Right ventricle myocardium superior (tissue), 1 donor: ENCODE measurements at regions not wholly inside any gene's neighbourhood (a gene's known extent, or its start where the extent isn't known, plus 50 kb on each side); places are given as distances from the start of the nearest gene placed in this dataset.

Source experiments
- ATAC-seq: fragments of 200-7000 bp; cut with Tn5 transposase; one replicate; pipeline ENCODE4 v1.9.1; 2020; ENCODE audit warnings: mild to moderate bottlenecking; ENCODE audit not compliant: poor library complexity
- DNase-seq: peaks from one replicate; pipeline ENCODE4 v3.0.0-alpha.2; 2020
- intact Hi-C: fragments of 100-400 bp; cut with DNase I; formaldehyde crosslinking; loops from one replicate; pipeline ENCODE4 v1.11.2; 2022
- donor health status: DM: no; HTN: yes; CAD: no; lungs with severe emphysema.

DNA sequence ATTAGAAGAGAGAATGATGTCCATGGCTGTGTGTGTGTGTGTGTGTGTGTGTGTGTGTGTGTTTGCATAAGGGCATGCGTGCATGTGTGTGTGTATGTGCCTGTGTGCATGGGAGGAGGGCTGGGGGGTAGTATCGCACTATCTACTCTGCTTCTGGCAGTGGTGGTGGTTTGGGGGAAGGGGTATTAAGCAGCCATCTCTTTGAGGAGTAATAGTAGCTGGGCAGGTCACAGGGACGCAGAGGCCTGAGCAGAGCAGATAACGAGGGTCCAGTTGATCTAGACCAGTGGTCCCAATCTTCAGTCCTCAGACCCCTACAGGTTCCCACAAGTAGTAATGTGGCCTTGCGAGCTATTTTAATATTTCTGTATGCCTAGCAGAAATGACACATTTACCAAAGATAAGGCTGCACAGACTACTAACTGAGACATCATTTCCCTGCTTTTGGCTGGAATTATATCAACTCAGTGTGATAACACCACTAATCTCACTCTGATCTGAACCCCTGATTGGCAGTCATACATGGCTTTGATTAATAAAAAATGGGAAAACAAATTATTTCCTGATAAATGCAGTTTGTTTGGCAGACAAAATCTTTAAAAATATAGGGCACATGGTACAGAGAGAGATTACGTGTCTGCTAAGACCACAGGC lies 354.3 kb downstream of the BUD13 start:
- no peak for DNase-seq
- no peak for ATAC-seq

DNA sequence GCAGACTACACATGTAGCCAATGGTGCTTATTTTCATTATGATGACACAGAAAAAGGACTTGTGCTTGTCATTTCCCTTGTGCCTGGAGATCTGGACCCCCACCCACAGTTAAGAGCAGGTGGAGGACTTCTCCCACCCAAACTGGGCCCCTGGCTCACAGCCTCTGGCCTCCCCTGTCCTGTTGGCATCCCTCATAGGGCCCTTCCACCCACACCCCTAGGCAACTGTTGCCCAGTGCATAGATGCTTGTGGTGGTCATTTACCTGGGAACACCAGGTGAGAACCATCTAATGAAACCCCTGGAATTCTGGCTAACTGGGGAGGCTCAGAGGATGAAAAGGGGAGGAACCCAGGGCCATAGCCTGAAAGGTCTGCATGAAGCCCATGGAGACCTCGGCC lies 355.9 kb downstream of the BUD13 start:
- ATAC-seq: no peak
- intact Hi-C loops: no loop called here
- no peak for DNase-seq

More for the DNA sequence above, 354.3 kb downstream of the BUD13 start:
- intact Hi-C loops: no loop called here

DNA sequence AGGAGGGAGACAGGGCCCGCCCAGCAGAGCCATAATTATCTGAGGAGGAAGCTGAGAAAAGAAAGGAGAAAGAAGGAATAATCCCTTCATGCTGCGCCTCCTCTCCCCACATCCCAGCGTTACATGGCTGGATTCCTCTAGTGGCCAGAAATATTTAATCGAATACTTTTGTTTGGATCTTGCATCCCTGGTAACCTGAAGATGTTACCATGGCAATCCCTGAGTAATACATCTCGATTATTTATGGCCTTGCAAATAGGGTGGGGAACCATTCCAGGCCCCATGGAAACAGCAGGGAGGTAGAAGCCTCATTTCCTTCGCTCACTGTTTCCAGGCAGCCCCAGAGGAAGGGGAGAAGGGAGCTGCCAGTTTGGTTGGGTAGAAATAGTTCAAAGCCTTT lies 357.7 kb downstream of the BUD13 start:
- ATAC-seq (no peak), DNase-seq (no peak)
- intact Hi-C loops: no loop called here

GRCh38 chr11:116414357-116414880 lies 358.4 kb downstream of the BUD13 start:
- ATAC-seq: no peak
- intact Hi-C loops: no loop called here
- no peak for DNase-seq

DNA sequence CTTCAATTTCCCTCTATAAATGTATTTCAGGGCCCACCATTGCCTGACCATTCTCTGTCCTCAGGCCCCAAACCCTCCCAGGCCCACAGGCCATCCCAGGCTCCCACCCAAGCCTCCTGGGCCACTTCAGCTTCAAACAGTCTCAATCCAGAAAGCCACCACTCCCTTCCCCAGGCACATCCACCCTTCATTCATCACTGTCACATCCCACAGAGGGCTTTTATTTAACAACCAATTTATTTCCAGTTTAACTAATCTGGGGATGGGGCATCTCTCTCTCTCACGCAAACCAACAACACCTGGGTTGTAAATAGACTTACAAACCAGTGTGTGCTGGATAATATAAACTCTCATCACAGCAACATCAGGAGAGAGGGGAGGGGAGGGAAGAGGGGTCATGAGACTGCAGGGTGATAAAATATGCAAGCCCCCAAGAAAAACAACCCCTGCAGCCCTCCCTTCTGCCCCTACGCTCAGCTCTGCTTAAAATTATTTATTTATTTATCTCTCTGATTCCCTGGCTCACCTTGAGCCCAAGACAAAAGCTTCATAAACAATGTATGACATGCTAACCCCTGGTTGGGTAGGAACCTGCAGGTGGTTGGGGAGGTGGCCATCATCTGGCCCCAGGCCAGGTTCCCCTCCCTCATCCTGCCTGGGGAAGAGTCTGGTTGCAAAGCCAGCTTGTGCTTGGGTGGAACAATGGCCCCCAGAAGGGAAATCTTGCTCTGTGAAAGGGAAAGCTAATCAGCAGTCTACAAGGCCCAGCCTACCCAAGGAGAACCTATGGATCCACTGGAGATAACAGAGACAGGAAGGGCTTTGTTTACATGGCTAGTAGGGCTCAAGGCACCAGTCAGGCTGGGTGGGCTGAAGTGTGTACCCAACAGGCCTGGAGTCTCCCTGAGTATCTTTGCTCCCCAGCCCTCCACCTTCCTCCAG lies 359.2 kb downstream of the BUD13 start:
- no peak for DNase-seq
- ATAC-seq: no peak
- intact Hi-C loops: no loop called here

DNA sequence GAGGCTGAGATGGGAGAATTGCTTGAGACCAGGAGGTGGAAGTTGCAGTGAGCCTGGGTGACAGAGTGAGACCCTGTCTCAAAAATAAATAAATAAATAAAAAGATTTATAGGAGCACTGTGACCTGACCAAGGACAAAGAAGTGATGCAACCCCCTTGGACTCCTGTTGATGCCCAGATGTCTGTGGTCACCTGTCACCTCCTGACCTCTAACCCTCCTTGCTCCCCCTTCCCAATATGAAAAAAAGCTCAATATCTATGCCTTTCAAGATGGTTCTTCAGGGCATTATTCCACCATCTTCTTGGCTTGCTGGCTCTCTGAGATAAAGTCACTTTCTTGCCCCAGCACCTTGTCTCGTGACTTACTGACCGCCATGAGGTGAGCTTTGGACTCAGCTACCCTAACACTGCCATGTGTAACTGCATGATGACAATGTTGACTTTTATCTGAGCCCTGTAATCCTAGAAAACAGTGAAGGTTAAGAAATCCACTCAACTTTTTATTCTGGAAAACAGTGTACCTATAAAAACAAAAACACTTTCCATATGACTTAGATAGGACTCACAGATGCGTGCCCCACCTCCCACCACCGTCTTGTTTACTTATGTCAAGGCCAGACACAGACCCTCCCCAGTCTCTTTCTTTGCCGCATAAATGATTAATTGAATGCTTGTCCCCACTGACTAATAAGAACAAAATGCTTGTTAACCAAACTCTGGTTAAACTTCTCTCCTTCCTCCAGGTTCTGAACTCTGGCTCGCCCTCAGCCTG lies 360.5 kb downstream of the BUD13 start:
- intact Hi-C loops: no loop called here
- no peak for ATAC-seq
- DNase-seq: no peak

- no peak for DNase-seq
- no peak for ATAC-seq
- intact Hi-C loops: no loop called here
Observed at GRCh38 chr11:116409238-116409637, 363.5 kb downstream of the BUD13 start.

DNA sequence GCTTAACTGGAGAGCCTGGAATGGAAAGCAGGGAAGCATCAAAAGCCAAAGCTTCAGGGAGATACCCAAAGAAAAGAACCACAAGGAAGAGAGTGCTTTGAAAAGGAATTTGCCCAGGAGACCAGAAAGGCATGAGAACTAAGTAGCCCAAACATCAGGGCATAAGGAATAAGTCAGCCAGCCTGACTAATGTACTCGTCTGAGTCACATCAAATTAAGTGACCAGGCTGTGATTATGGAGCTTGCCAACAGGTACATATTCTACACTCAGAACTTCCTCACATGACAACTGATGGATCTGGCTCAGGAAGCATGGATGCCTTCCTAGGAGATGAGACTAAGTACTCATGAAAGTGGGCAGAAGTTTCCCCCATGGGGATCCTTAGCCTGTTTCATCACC lies 366.7 kb downstream of the BUD13 start:
- intact Hi-C loops: no loop called here
- no peak for DNase-seq
- ATAC-seq: no peak

- intact Hi-C loops: no loop called here
- DNase-seq (no peak), ATAC-seq (no peak)
Observed at GRCh38 chr11:116404462-116404798, 368.4 kb downstream of the BUD13 start.

- DNase-seq (no peak), ATAC-seq (no peak)
- intact Hi-C loops: no loop called here
Observed at GRCh38 chr11:116403794-116404461, 368.9 kb downstream of the BUD13 start.

GRCh38 chr11:116400081-116400480 lies 372.7 kb downstream of the BUD13 start:
- intact Hi-C loops: no loop called here
- ATAC-seq (no peak), DNase-seq (no peak)

DNA sequence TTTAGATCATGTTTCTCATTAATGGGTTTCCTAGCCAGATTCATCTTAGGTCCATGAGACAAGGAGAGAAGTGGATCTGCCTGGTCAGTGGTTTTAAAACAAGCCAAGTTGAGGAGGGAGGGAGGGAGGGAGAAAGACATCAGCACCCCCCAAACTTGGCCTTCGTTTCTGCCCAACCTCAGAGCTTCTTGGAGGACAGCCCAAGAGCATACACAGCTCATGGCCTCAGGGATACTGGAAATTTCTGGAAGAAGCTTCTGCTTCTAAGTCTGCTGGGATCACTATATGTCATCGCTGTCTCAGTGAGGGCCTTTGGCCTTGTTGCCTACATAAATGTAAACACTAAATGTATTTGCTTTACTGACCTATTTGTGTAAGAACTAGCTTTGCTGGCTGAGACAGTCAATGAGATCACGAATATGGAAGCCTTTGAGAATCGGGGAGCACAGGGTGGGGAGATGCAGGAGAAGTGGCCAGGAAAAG lies 375.1 kb downstream of the BUD13 start:
- intact Hi-C loops: no loop called here
- ATAC-seq (no peak), DNase-seq (no peak)

DNA sequence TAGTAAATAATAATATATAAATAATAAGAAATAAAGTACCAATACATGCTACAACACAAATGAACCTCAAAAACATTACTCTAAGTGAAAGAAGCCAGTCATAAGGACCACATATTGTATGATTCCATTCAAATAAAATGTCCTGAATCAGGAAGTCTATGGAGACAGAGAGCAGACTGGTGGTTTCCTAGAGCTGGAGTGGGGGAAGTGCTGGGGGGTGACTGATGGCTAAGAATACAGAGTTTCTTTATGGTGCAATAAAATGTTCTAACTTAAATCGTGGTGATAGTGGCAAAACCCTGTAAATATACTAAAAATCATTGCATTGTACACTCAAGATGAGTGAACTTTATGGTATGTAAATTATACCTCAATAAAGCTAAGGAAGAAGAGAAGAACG lies 376.5 kb downstream of the BUD13 start:
- intact Hi-C loops: no loop called here
- no peak for DNase-seq
- no peak for ATAC-seq

DNA sequence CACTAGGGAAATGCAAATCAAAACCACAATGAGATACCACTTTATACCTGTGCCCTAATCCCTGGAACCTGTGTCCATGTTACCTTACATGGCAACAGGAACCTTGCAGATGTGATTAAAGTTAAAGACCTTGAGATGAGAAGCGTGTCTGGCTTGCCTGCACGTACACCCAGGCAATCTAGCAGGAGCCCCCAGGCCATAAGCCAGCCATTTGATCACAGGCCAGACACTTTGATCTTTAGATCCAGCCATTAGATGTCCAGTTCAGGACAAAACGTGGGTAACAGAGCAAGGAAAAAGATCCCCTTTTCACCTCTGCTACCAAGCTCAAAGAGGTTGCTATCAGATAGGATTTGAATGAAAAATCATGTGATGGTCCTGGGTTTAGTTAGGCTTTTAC lies 378.8 kb downstream of the BUD13 start:
- intact Hi-C loops: no loop called here
- ATAC-seq (no peak), DNase-seq (no peak)

DNA sequence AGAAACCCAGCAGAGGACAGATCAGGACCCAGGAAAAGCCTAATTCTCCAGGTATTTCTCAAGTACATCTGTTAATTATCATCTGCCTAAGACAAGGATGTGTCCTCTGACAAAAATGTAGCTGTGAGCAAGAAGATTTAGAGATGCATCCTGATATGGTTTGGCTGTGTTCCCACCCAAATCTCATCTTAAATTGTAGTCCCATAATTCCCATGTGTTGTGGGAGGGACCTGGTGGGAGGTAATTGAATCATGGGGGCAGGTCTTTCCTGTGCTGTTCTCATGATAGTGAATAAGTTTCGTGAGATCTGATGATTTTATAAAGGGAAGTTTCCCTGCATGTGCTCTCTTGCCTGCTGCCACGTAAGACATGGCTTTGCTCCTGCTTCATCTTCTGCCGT lies 381.8 kb downstream of the BUD13 start:
- intact Hi-C loops: no loop called here
- ATAC-seq: no peak

DNA sequence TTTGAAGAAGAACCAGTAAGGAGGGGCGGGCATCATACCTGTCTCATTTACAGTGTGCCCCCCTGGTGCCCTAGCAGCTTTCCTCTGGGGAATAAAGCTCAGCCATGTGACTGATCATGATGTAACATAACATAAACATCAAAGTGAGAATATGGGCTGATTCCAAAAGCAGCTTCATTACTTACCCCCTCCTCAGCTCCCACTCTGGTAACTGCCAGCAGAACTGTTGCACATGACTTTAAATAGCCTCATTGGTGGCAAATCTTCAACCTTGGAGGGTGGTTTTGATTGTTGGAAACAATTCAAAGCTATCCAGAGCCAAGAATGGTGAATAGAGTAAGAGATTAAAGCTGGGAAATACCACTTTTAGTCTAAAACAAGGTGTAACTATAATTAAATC lies 384.6 kb downstream of the BUD13 start:
- DNase-seq (no peak), ATAC-seq (no peak)
- intact Hi-C loops: no loop called here

More for the DNA sequence above, 381.8 kb downstream of the BUD13 start:
- no peak for DNase-seq

- intact Hi-C loops: no loop called here
- DNase-seq (no peak), ATAC-seq (no peak)
Observed at GRCh38 chr11:116387641-116388040, 385.1 kb downstream of the BUD13 start.

DNA sequence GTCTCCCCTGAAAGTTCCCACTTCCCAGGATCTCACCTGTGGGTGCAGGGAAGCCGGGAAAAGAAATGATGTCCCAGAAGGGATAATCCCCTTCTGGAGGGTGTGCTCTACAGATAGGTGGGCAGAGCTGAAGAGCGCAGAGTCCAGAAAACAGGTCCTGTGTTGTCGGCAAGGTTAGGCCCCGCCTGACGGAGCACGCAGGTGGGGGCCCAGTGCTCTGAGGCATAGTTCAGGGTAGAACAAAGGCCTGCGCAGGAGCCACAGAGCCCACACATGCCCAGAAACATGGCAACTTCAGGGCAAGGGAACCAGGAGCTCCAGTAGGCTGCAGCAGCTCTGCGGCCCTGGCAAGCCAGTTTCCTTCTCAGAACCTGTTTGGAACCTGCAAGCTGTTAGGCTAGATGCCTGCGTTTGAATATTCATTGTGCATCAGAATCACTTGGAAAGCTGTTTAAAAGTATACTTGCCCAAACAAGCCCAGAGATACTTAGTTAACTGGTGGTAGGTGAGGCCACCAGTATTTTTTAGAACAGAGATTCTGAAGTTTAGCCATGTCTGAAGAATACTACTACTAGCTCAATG lies 386.6 kb downstream of the BUD13 start:
- intact Hi-C loops: no loop called here
- DNase-seq (no peak), ATAC-seq (no peak)
